Heart left ventricle (tissue), 16 donors: ENCODE measurements at regions not wholly inside any gene's neighbourhood (a gene's known extent, or its start where the extent isn't known, plus 50 kb on each side); places are given as distances from the start of the nearest gene placed in this dataset.

Source experiments
- ATAC-seq, 4 donors: fragments of 200-7000 bp; cut with Tn5 transposase; one replicate each; pipeline ENCODE4 v1.9.1; 2020 to 2022; ENCODE audit warnings: moderate library complexity in 4 of 4, mild to moderate bottlenecking in 3 of 4, moderate number of reproducible peaks in 1 of 4
- DNase-seq, 5 donors: peaks; one replicate each; pipeline ENCODE4 v3.0.0-alpha.2; 2020
- H3K27ac ChIP-seq, 12 donors: fragments of 200-600 bp; sonication (generic) in 4 of 12; one replicate each; pipeline versions ENCODE4 v1.5.0 to v1.8.0; 2016 to 2022; ENCODE audit warnings: mild to moderate bottlenecking in 2 of 12
- H3K27me3 ChIP-seq, 9 donors: fragments of 200-600 bp; sonication (generic) in 2 of 9; one replicate each; pipeline versions ENCODE4 v1.5.1 to v1.8.0; 2016 to 2022; ENCODE audit warnings: mild to moderate bottlenecking in 3 of 9
- H3K36me3 ChIP-seq, 9 donors: fragments of 200-600 bp; sonication (generic) in 2 of 9; one replicate each; pipeline versions ENCODE4 v1.5.0 to v1.8.0; 2018 to 2022; ENCODE audit warnings: mild to moderate bottlenecking in 2 of 9
- H3K4me1 ChIP-seq, 12 donors: fragments of 200-600 bp; sonication (generic) in 4 of 12; one replicate each; pipeline versions ENCODE4 v1.5.0 to v1.8.0; 2016 to 2022; ENCODE audit warnings: mild to moderate bottlenecking in 3 of 12
- H3K4me3 ChIP-seq, 12 donors: fragments of 200-600 bp; sonication (generic) in 4 of 12; one replicate each; pipeline versions ENCODE4 v1.5.0 to v1.8.0; 2017 to 2022; ENCODE audit warnings: mild to moderate bottlenecking in 9 of 12, moderate library complexity in 4 of 12
- H3K9me3 ChIP-seq, 12 donors: fragments of 200-600 bp; sonication (generic) in 4 of 12; one replicate each; pipeline versions ENCODE4 v1.5.0 to v1.8.0; 2016 to 2022; ENCODE audit warnings: mild to moderate bottlenecking in 1 of 12
- POLR2A ChIP-seq, 2 donors: fragments of 450-650 bp; IDR thresholded peaks; one replicate each; pipeline ENCODE4 v1.6.1; 2017; ENCODE audit warnings: antibody characterized with exemption in 2 of 2, mild to moderate bottlenecking in 2 of 2, moderate library complexity in 2 of 2
- WGBS, 4 donors: extraction: QIAGEN DNeasy Blood & Tissue Kit in 2 of 4; methylation state at CpG; one replicate each; pipeline versions ENCODE4 v1.1.5 to v1.1.7; 2013 to 2018; 5-methylcytosine and 5-hydroxymethylcytosine counted together
- intact Hi-C, 10 donors: fragments of 100-400 bp; cut with DNase I; formaldehyde crosslinking; loops; one replicate each; pipeline versions ENCODE4 v1.11.1 to v1.14.2; 2022
- TF ChIP-seq, protein P1 (sequence below), 12 donors: fragments of 200-600 bp; sonication (generic) in 4 of 12; IDR thresholded peaks; one replicate each; pipeline versions ENCODE4 v1.5.0 to v1.8.0; 2018 to 2022; ENCODE audit warnings: antibody characterized with exemption in 12 of 12, mild to moderate bottlenecking in 5 of 12
- donor health status: ischemic (EF 13 %, LVEDD 7.1; RV severe dilation, severe dysfunction).
- donor health status: healthy with polysubstance abuse.
- donor health status: DM: no; HTN: yes; CAD: no.
- donor health status: DM: no; HTN: no; CAD: no.
- donor health status: ischemic (EF 25% LVEDD 6.9; RV normal size, moderate dysfunction).
- donor health status: ischemic (EF 25% LVEDD 5.7; RV mildly dilated, moderate dysfunction).
- donor health status: healthy.
- donor health status: DM: yes; HTN: yes; CAD: no.
- donor health status: ischemic (EF 35%, LVEDD 5.7; RV mildly dilated, moderate dysfunction).
- donor health status: nonischemic (EF 11% LVEDD 7.7; RV severe dilation, severe dysfunction).
- donor health status: DM: yes; HTN: yes; CAD: no.
- donor health status: PGD.
- donor health status: ischemic (EF 29% LVEDD 5.4; RV normal size, mild dysfunction).
- donor health status: nonischemic (EF 23%, LVEDD 6.1; RV moderate dilation, normal function).

- Histone ChIP-seq H3K4me3 (no peak overlapping the region), H3K36me3 (no peaks in the 10 kb centered on the region), H3K9me3 (peaks cover 0 to 15% (median 0%) of the 10 kb centered on the region in 12 donors), H3K27ac (no peak overlapping the region), H3K27me3 (no peaks in the 10 kb centered on the region), H3K4me1 (no peaks in the 10 kb centered on the region)
- TF ChIP-seq, protein P1, sequence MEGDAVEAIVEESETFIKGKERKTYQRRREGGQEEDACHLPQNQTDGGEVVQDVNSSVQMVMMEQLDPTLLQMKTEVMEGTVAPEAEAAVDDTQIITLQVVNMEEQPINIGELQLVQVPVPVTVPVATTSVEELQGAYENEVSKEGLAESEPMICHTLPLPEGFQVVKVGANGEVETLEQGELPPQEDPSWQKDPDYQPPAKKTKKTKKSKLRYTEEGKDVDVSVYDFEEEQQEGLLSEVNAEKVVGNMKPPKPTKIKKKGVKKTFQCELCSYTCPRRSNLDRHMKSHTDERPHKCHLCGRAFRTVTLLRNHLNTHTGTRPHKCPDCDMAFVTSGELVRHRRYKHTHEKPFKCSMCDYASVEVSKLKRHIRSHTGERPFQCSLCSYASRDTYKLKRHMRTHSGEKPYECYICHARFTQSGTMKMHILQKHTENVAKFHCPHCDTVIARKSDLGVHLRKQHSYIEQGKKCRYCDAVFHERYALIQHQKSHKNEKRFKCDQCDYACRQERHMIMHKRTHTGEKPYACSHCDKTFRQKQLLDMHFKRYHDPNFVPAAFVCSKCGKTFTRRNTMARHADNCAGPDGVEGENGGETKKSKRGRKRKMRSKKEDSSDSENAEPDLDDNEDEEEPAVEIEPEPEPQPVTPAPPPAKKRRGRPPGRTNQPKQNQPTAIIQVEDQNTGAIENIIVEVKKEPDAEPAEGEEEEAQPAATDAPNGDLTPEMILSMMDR (IDR thresholded peaks at IDR 0.05) = no peak
- TF ChIP-seq POLR2A (IDR thresholded peaks at IDR 0.05) = no peak
- intact Hi-C loops = no loop called here
- DNase-seq (no peak), ATAC-seq (no peak)
- 95 to 97% (median 95%) methylated on average over 1 of the region's 1 CpG for WGBS, 4 donors
Measured at GRCh38 chr1:105399716-105400115, 1650.0 kb downstream of the AMY1C start.

DNA sequence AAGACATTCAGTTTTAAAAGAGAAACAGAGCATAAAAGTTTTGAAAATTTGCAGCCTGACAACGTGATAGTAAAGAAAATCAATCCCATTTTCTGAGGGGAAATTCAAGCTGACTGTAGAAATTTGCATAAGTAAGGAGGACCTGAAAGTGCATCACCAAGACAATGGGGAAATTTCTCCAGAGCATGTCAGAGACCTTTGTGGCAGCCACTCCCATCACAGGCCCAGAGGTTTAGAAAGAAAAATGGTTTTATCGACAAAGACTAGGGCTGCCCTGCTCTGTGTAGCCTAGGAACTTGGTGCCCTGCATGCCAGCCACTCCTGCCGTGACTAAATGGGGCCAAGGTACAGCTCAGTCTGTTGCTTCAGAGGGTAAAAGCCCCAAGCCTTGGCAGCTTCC, 1640.2 kb upstream of the PRMT6 start:
- H3K36me3 ChIP-seq = no peaks in the 10 kb centered on the region
- H3K27ac ChIP-seq = no peak overlapping the region
- H3K4me1 ChIP-seq = no peaks in the 10 kb centered on the region
- intact Hi-C loops = no loop called here
- H3K27me3 ChIP-seq = no peaks in the 10 kb centered on the region
- ATAC-seq (no peak), DNase-seq (no peak)
- H3K4me3 ChIP-seq = no peak overlapping the region
- TF ChIP-seq POLR2A (IDR thresholded peaks at IDR 0.05) = no peak
- TF ChIP-seq, protein P1 (IDR thresholded peaks at IDR 0.05) = no peak
- peaks cover 0 to 31% (median 1%) of the 10 kb centered on the region in 12 donors for H3K9me3 ChIP-seq
- WGBS, 4 donors = 73 to 81% (median 75%) methylated on average over 3 of the region's 3 CpGs

DNA sequence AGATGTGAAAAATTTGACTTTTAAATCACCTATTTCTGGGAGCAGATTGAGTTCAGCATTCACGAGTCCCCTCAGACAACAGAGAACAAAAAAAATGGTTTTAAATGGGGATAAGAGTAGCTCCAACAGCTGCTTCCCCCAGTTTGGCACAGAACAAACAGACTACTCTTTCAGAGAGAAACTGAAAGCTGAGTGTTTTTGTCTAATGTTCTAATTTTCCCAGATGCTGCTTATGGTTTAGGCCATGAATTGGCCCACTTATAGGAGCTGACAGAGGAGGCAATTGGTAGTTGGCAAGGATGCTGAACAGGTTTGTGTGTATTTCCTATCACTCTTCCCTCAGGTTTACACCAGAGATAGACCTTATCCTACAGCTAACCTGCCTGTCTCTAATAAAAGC, 1637.4 kb upstream of the PRMT6 start:
- H3K4me3 ChIP-seq = no peak overlapping the region
- no peak for TF ChIP-seq POLR2A (IDR thresholded peaks at IDR 0.05)
- TF ChIP-seq, protein P1 (IDR thresholded peaks at IDR 0.05) = no peak
- H3K4me1 ChIP-seq = no peaks in the 10 kb centered on the region
- DNase-seq (no peak), ATAC-seq (no peak)
- no peak overlapping the region for H3K27ac ChIP-seq
- no peaks in the 10 kb centered on the region for H3K36me3 ChIP-seq
- no peaks in the 10 kb centered on the region for H3K27me3 ChIP-seq
- peaks cover 0 to 23% (median 1%) of the 10 kb centered on the region in 12 donors for H3K9me3 ChIP-seq
- intact Hi-C loops = no loop called here
- WGBS, 4 donors = 55 to 68% (median 62%) methylated on average over 1 of the region's 1 CpG

GRCh38 chr1:105427543-105427942, 1628.9 kb upstream of the PRMT6 start:
- H3K4me1 ChIP-seq = no peaks in the 10 kb centered on the region
- no peaks in the 10 kb centered on the region for H3K9me3 ChIP-seq
- TF ChIP-seq POLR2A (IDR thresholded peaks at IDR 0.05) = no peak
- TF ChIP-seq, protein P1 (IDR thresholded peaks at IDR 0.05) = no peak
- intact Hi-C loops = no loop called here
- H3K27me3 ChIP-seq = no peaks in the 10 kb centered on the region
- no peaks in the 10 kb centered on the region for H3K36me3 ChIP-seq
- no peak for DNase-seq
- H3K27ac ChIP-seq = no peak overlapping the region
- ATAC-seq = no peak
- H3K4me3 ChIP-seq = no peak overlapping the region
- WGBS, 4 donors = 36 to 46% (median 43%) methylated on average over 2 of the region's 2 CpGs
